Activated T-cell treated with anti-CD3 and anti-CD28 coated beads for 24 hours (primary cell): ENCODE measurements at regions not wholly inside any gene's neighbourhood (a gene's known extent, or its start where the extent isn't known, plus 50 kb on each side); places are given as distances from the start of the nearest gene placed in this dataset.

Experiments used
- DNase-seq: peaks from one replicate; pipeline ENCODE4 v3.0.0-alpha.2; 2020; ENCODE audit warnings: low read depth

DNA sequence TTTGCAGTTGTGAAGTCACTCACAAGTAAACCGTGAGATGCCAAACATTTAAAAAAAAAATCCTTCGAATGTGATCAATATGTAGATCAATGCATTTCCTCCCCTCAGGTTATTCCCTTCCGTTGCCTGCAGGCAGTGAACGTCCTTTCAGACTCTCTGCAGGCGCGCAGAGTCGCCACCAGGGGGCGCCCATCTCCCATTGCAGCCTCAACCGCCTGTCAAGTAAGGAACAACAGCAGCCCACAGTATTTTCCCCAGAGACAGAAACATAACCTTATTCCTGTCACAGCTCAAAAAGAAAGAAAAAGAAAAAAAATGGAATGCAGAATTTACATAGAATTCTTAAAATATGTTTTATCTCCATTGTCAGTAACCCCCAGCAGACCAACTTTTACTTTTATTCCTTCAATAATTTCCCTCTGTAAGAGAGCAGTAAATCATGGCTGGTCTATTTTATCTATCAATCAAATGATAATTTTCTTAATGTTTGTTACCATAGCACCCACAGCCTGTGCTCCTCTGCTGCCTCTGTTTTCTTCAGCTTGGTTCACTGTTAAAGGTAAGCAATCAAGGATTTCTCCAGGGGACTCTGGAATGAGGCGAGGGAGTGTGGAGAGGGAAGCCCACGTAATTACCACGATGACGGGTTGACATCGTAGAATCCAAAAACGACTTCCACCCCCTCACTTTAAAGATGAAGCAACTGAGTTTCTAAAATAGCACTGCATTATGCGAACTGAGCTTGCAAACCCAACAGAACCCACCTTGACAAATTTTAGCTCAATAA lies 637.6 kb upstream of the ARGLU1 start:
- DNase-seq: peak; percentile 46

DNA sequence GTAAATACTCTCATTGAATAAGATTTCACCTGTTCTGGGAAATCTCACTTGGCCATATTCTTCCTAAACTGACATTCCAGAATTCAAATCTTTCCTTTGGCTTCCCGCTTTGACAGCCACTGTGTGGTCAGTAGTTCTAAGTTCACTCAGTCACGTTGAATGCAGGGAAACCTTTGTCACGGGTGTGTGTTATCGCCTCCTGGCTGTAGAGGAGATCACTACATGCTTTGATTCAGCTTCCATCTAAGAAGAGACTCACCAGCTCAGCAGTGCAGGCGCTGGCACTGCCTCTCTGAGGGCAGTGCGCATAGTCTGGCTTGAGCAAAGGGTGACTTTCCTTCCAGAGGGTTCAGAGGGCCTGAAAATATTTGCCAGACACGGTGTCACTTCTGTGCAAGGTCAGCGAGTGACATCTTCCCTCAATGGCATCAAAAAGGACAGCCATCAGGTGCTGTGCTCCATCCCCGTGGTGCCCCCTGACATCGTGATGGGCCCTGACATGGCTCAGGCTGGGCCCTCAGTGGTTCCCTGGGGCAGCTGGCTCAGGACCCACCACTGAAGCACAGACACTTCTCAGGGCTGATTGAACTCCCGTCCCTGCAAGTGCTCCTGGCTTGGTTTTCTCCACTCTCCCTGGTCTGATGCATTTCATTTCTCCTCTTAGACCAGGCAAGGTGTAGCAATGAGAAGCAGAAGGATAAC lies 635.4 kb upstream of the ARGLU1 start:
- no peak for DNase-seq

DNA sequence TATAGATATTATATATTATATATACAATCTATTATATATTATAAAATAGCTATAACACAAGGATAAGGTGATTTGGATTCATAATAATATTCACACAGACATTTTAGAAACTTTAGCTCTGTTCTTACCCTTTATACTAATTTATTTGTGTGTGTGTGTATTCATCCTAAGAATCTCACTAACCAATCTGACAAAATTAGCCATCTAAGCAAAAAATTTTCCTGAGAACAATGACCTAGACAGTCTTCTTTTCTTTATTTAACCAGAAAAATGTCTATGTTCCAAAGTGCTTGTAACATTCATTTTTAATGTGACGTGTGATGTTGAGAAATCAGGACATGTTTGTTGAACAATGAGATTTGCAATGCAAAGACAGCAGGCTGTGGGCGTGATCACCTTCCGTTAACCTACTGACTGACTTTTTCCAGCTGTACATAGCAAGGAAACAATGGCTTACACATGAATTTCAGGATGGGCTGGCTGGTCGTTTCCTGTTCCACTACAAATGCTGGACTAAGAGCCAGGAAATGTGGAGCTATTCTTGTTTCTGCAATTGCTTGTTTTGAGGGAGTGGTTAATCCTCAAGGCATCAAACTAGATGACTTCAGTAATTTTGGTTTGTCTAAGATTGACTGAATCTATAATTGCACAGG lies 634.6 kb upstream of the ARGLU1 start:
- no peak for DNase-seq

- no peak for DNase-seq
Observed at GRCh38 chr13:107200491-107200890, 632.6 kb upstream of the ARGLU1 start.

GRCh38 chr13:107192289-107192688 lies 624.4 kb upstream of the ARGLU1 start:
- no peak for DNase-seq

DNA sequence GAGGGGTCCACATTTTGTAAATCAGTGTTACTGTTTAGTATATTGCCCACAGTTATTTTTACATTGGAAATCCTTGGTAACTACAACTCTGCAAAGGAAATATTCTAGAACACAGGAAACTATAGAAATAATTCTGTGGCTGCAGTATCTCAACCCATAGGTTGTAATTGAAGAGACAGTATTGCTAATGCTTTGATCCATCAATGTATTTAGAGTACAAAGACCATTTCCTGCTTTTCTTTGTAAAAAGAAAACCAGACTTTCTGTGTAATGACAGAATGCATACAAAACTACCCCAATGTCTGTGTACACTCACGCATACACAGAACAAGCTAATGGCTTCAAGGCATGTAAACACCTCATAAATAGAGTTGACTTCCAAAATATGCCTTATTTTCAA lies 622.1 kb upstream of the ARGLU1 start:
- DNase-seq: no peak

DNA sequence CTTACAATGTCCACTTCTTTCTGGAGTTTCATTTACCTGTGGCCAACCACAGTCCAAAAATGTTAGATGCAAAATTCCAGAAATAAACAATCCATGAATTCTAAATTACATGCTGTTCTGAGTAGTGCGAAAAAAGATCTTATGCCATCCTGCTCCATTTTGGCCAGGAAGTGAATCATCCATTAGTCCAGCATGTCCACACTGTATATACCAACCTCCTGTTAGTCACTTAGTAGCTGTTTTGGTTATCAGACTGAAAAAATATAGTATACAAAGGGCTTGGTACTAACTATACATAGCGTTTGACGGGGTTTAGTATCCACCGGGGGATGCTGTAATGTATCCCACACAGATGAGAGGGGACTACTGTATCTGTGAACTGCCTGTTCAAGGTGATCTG lies 618.0 kb upstream of the ARGLU1 start:
- no peak for DNase-seq

DNA sequence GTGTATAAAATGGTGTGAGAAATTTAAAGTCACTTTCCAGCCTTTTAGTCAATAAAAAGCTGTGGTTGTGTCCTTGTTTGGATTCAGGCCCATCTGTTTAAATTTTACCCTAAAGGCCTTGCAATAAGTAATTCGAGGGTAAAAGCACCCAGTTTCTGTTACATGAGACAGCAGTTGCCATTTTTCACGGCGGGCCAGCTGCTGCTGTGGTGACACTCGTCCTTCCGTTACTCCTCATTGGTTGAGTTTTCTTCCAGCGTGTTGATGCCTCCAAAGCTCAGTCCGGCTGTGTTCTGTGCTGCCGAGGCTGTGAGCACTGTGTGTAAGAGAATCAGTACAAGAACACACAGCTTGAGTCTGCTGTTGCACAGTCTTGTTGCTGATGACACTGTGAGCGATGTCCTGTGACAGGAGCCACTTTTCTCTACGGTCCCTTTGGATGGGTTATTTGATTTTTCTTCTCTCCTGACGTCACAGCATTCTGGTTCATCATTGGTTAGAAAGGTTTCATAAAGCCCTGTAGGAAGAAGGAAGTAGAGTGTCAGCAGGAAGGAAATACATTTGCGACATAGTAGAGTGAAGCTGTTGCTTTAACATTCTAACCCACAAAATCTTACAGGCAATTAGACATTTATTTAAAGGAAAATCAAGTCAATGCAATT lies 602.5 kb upstream of the ARGLU1 start:
- DNase-seq: no peak

GRCh38 chr13:107157271-107157670 lies 589.3 kb upstream of the ARGLU1 start:
- no peak for DNase-seq

DNA sequence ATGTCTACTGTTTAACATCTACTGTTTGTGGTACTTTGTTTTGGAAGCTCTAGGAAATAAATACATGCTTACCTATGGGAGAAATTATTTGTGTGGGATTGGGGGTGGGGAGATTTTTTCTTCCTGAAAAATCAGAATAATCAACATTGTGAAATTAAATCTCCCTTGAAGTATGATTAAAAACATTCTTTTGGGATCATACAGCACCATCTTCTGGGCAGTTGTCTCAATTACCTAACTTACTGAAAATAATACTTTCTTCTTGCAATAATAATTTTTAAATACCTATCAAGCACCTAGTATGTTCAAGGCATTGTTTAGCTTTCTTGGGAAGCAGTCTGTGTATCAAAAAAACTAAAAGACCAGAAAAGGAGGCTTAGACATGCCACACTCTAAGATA lies 576.5 kb upstream of the ARGLU1 start:
- no peak for DNase-seq

GRCh38 chr13:107141767-107142166 lies 573.8 kb upstream of the ARGLU1 start:
- DNase-seq: no peak

DNA sequence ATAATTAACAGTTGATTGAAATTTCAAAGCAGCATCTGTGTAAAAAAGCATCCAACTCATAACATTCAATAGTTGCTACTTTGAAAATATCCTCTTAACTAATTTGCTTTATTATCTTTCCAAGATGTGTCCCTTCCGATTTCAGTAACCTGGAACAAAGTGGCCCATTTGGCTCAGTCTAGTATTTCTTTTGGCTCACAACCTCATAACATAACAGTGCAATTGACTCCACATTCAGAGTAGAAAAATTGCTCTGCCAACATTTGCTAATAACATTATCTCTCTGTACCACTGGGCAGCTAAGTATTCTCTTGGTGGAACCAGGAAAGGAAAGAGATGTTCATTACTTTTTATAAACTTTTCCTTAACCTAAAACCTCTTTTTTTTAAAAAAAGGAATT lies 571.1 kb upstream of the ARGLU1 start:
- DNase-seq: no peak

GRCh38 chr13:107138486-107138885 lies 570.5 kb upstream of the ARGLU1 start:
- no peak for DNase-seq

- DNase-seq: no peak
Observed at GRCh38 chr13:107133950-107134349, 566.0 kb upstream of the ARGLU1 start.

- DNase-seq: no peak
Observed at GRCh38 chr13:107130566-107130965, 562.6 kb upstream of the ARGLU1 start.

GRCh38 chr13:107124730-107125129 lies 556.8 kb upstream of the ARGLU1 start:
- DNase-seq: no peak

DNA sequence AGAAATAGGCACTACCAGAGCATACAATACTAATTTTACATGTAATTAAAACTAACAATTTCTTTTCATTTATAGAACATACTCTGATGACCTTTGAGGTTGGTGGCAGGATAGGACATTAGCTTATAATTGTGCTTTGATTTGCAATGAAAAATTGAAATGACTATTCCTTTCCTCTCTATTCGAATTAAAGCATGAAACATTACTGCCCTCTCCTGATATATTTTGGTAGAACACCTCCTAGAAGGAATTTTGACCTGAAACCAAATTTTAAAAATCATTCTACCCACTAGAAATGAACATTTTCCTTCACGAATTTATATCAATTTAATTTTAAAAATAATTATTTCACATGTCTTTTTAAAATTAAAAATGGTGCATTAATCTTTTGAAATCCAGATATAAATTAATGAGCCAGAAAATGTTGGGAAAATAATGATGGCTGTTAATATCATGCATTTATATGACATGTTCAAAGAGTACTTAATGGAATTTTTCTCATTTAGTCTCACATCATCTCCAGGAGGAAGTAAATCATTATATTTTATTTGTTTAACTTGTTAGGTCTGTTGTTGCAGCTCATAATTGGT lies 556.3 kb upstream of the ARGLU1 start:
- no peak for DNase-seq

DNA sequence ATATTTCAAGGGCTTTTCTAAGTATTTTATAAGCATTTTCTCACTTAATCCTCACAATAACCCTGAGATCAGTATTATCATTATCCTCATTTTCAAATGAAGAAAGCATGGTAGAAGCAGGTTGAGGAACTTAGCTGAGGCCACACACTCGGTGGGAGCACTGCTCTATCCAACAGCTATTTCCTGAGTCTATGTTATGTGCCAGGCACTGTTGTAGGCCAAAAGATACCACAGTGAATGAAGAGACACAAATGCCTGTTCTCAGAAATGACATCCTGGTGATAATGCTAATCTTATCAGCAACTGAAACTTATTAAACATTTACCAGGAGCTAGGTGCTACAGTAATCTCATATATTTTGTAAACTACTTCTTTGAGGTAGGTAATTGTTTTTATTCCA lies 553.9 kb upstream of the ARGLU1 start:
- DNase-seq: no peak

DNA sequence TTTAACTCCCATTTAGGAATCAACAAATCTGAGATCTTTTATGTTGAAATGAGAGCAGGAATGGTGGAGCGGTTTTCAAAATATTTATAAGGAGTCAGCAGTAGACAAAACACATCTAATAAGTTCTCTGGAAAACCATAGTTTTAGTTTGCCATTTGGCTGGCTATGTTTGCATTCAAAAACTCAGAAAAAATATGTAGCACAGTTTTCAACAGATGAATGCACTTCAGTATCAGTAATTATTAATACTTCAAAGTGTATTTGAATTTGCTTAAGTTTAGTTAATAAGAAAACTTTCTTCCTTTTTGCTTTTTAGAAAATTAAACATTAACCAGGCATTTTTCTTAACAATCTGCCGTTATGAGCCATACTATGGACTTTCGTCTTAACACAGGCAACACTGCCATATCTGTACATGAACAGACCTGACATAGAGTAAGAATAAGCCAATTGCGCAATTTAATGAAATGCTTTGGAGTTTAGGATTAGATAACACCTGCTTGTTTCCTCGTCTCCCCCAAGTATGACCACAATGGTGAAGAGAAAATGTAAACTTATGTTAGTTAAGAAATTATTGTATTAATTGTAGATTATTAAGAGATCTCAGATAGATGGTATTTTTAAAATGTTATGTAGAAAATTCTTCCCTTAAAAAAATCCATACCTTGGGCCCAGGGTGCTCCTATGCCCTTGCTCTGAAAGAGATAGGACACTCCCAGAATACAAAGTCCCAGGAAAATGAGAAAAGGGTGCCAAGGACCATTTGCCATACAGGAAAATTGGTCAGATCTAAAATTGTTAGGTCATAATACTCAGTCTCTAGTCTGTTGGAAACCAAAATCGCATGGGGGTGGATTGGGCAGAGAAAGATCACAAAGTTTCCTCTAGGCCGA lies 552.3 kb upstream of the ARGLU1 start:
- no peak for DNase-seq

- no peak for DNase-seq
Observed at GRCh38 chr13:107118506-107118905, 550.6 kb upstream of the ARGLU1 start.

DNA sequence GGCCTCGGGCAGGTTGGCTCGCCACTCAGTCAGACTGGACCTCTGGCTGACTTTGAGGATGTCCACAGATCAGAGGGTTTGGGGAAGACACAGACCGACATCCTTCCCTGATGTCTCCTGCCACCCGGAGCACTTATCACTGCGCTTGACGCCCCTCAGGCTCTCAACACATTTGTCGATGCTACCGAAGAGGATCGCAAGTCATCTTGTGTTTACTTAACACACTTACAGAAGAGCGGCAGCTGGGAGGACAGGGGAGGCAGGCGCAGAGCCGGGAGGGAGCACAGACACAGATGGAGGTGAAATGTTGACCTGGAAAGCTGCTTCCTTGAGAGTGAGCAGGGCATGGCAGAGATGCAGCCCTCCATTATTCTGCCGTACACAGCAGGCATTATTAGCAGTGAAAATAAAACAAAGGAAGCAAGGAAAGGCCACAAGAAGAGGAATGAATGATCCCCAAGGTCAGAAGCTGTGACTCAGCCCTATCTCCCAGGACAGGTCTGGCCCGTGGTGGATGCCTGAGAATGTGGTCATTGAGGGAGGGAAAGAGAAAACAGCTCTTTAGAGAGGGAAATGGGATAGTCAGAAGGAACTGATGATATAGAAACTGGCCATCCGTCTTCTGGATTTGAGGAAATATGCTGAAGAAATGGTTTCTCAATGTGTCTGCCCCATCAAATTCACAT lies 549.5 kb upstream of the ARGLU1 start:
- DNase-seq: no peak
